Forelimb muscle (tissue), 1 donor: ENCODE measurements at regions not wholly inside any gene's neighbourhood (a gene's known extent, or its start where the extent isn't known, plus 50 kb on each side); places are given as distances from the start of the nearest gene placed in this dataset.

Experiments
- DNase-seq: peaks from one replicate; pipeline ENCODE4 v3.0.0-alpha.2; 2013; ENCODE audit warnings: low read depth

DNA sequence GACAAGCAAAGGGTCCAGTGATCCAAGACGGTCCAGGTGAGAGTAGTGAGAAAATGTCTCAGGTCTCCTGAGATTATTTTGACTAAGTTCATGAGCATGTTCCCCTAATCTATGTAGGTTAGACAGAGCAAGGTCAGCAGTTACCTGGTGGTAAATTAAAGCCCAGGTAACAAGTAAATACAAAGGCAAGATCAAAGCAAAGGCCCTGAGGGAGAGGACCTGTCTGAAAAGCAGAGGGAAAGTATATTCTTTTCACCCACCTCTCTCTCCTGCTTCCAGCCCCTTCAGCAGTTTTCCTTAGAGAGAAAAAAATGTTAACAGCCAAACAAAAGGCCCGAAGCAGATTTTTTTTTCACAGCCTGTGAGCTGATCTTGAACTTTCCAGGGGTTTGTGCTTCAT, 302.7 kb downstream of the MAP2K6 start:
- no peak for DNase-seq

DNA sequence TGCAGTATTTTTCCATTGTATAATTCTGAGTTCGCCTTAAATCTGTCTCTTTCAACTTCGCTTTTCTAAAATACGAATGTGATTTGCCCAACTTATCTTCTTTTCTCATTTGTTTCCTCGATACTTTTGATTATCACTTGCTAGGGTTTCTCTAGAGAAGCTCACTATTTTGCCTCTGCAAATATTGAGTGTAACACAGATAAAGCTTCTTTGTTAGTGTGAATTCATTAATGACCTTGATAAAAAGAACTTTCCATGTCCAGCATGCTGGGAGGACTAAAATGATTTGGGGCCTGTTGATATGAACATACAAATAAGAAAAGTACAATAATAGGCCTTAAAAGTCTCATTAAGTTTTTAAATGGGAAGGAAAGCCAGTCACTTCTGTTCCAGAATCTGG, 303.3 kb downstream of the MAP2K6 start:
- DNase-seq, result no peak

DNA sequence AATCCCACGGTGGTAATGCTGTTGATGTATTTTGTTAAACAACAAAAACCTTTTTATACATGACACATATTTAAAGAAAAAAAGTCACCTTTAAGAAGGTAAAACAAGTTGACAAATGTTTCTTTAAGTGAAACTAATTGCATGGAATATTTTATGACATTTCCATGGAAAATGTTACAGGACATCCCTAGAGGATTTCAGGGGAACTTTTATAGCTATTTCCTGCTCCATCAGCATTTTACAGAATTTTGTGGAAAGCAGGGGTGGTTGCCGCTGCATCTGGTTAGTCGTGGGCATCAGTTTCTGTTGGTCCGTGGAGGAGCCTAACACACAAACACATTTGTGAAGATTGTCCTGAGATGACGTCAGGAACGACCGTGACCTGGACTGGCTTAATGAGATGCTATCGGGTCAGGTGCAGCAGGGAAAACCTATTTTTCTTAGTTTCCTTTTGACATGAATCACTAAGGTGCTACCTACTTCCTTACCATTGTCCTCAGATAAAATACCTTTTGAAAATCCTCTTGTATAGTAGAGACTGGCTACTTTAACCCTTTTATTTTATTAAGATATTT, 305.1 kb downstream of the MAP2K6 start:
- no peak for DNase-seq

DNA sequence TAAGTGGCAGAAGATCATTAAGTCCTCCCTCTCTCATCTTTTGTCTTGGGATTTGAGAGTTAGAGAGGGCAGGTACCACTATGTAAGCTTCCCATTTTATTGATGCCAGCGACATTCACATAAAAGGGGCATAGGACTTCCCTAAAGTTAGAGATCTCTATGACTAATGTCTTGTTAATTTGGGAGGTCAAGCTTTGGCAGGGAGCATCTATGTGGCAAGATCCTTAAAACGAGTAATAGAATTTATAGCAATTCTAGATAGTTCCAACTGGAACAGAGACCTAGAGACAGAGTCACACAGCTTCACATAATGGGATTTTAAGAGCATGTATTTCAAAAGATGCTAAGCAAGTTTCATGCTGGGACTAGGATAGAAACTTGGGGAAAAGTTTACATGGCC, 308.0 kb downstream of the MAP2K6 start:
- no peak for DNase-seq

DNA sequence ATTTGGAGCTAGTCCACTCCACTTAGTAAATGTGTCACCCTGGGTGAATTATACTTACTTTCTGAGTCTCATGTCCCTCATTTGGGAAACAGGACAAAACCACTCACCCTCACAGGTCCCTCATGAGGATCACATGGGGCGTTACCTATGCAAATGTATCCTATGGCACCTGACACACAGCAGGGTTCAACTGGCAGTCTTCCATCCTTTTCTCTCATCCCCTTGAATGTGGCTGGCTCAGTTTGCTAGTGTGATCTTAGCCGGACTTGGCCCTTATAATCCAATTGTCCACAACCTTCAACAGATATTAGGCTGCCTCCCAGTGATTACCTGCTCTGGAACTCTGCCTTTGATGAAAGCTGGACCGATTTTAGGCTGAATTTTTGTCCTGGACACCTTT, 308.8 kb downstream of the MAP2K6 start:
- no peak for DNase-seq

DNA sequence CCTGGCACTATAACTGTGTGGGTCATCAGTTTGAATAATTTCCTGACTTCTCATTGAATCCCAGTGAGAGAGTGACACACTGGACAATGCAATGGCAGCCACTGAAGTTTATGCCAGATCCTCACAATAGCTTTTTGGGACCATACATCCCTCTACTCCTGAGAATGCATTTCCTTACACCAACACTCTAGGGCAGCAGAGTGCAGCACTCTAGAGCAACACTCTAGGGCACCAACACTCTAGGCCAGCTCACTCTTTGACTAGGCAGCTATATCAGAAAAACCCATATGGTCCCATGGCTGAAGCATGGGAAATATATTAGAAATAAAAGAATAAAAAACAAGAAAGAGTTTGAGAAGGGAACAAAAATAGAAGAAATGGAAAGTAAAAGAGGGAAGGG, 309.2 kb downstream of the MAP2K6 start:
- no peak for DNase-seq

DNA sequence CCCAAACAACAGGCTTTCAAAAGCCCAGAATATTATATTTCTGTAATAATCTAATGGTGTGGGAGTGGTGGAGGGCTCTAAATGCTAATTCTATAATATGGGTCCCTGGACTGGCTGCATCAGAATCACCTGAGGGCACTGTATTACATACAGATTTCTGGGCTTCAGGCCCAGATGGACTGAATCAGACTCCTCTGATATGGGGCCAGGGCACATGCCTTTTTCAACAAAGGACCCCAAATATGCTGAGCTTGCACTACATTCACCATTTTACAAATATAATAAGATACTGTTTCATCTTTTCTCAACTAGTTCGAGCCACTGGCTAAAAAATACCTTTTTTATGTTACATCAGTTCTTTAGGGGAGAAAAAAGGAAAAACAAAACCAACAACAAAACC, 309.7 kb downstream of the MAP2K6 start:
- no peak for DNase-seq

DNA sequence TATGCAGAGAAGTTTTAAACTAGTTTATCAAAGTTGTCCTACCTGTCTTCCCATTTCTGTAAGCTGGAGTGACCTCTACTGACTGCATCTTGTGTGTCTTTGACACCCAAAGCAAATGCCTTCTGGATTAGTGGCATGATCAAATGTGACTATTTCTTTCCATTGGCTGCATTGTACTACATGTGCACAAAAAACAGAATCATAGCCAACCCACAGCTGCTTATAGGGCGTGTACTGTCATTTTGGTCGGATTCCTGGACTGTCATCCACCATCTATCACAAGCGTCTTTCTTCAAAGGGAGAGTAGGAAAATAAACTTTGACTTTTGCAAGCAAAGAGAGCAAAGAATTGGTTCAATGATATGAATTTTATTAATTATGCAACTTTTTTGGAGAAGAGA, 310.6 kb downstream of the MAP2K6 start:
- no peak for DNase-seq

DNA sequence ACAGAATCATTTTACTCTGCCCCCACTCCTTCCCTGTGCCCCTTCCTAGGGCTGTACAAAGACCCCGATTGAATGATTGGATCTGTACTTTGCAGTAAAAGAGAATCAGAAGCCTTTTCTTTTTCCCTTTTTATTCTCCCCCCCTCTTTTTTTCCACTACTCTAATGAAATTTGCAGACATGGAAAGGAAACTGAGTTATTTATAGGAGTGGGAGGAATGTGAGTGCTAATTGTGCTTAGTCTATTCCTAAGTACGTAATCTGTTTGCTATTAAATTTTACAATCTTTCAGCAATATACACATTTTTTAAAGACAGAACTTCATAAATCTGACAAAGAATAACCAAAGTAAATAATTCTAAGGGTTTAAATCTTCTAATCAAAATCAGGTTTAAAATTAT, 314.3 kb downstream of the MAP2K6 start:
- DNase-seq, result no peak

DNA sequence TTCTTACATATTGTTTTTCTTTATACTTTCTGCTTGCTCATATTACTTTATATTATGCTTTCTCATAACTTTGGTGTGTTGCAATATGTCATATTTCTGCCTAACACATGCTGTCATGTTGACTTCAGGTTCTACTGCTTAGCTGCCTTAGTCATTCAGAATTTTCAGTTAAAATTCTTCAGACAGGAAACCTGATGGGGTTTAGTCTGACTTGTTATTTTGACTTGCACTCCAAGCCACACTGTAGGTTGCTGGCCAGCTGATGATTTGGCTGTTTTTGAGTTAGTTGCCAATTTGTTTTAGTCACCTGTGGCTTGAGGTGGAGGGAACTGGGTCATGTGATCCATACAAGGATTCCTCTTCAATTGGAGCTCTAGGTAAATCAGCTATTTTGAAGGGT, 315.4 kb downstream of the MAP2K6 start:
- DNase-seq, result no peak

DNA sequence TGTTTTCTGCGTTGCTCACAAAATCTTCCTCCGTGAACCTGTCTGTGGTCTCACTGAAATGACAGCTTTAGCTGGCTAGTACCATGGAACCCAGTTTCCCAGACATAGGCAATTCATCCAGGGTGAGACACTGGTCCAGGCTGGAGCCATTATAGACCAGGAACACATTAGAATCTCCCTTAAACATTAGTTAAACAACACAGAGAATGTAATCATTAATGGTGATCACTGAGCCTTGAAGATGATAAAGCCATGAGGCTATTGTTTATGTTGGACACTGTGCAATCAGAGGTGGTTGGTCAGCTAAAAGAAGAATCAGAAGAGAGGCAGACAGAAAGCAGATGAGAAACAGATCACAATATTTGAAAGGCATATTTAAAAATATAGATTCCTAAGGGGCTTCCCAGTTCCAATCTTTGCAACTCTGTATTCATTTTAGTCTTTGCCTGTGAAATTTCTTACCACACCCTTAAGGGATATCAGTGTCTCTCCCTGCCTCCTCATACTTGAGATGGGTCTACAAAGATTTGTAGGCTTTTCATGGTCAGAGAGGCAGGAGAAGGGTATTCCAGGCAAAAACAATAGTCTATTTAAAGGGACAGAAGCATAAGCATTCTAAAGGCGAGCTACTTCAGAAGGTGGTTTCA, 317.9 kb downstream of the MAP2K6 start:
- DNase-seq, result no peak

DNA sequence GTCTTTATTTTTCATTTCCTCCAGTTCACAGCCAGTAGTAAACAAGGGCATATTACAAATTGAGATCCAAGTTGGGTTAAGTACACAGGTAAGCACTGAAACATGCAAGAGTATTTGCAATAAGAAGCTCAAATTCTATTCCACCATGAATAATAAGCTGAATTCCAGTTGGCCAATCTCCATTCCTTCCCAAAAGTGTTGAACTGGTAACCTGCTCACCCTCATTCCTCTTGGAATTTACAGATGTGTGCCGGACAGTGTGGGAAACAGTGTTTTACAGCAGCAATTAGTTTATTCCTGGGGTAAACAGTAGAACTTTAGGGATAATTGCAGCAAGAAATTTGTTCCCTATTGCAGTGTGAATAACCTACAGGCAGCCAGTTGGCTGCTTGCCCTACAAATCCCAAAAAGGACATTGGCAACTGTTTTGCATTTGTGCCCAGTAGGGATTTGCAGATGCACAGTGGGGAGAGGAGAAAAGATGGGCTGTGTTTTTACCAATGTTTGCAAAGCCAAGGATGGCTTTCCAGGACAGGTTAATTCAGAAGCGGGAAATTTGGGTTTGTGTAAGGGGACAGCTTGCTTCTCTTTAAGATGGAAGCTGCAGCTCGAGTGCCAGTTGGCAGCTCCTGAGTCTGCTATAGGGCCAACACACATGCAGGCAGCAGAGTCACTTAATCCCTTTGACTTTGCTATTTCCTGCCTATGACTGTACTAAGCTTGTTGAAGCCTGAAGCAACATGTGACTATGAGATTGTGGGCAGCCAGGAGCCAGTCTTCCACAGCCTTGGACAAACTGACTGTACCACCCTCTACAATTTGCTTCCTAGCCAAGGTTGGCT, 318.9 kb downstream of the MAP2K6 start:
- no peak for DNase-seq

DNA sequence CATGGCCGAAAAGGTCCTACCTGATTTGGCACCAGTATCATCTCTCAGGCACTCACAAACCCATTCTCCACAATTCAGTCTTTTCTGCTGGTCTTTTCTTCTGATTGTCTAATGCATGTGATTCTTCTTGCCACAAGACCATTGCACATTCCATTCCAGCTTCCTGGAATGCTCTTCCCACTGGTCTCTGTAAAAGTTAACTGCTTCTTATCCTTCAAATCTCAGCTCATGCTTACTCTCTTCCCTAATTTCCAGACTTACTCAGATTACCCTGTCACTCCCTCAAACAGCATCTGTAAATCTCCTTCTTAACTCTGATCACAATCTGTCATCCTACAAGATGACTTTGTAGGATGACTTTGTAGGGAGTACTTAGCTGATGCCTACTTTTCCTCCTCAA, 320.2 kb downstream of the MAP2K6 start:
- DNase-seq, result no peak

DNA sequence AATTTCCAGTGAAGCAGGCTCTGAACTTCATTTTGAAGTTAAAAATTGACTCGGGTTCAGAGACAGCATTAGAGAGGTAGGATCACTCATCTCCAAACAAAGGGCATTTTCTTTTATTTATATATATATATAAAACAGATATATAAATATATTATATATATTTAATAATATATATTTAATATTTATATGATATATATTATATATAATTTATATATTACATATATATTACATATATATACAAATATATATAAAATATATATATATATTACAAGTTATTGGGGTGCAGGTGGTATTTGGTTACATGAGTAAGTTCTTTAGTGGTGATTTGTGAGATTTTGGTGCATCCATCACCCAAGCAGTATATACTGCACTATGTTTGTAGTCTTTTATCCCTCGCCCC, 320.8 kb downstream of the MAP2K6 start:
- DNase-seq, result no peak

DNA sequence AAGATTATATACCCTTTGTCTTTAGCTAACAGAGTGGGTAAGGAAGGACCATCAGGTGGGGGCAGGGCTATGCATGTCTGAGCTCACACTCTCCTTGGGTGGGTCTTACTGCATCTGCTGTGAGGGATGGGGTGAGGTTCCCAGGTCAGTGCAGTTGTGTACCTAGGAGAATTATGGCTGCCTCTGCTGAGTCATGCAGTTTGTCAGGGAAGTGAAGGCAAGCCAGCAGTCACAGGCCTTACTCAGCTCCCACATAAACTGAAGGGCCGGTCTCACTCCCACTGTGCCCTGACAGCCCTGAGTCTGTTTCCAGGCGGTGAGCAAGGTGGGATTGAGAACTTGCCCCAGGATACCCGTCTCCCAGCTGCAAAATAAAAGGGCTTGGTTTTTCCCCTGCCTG, 328.6 kb downstream of the MAP2K6 start:
- no peak for DNase-seq

DNA sequence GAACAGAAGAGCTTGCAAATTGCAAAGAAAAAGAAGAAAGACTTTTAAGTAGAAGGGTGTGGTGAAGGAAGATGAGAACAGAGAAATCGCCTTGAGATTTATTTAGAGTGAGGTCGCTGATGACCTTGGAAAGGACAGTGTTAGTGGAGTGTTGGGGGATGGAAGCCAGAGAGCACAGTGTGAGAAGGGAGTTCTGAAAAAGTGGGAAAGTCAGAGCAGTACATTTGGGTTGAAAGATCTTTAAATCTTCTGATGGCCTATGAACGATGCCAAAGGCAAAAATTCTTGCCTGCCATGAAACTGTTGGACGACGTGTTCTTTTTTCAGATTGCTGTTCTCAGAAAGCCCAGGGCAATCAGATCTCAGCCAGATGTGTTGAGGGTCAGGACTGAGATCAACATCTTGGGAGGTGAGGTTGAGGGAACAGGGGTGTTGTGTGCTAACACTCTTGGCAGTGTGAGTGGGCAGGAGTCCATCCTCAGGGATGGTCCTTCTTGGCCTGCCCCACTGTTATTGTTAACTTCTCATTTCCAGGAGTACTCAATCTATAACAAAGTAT, 330.1 kb downstream of the MAP2K6 start:
- no peak for DNase-seq

DNA sequence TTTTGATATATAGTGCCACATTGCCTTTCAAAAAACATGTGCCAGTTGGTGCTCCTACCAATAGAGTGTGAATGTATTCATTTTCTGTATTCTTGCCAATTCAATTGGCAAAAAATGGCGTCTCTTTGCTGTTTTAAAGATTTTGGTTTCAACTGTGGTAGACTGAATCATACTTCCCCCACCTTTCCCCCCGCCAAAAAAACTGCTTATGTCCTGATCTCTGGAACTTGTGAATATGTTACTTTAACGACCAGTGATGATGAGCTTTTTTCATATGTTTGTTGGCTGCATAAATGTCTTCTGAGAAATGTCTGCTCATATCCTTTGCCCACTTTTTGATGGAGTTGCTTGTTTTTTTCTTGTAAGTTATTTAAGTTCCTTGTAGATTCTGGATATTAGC, 325.1 kb upstream of the KCNJ16 start:
- DNase-seq, result no peak

DNA sequence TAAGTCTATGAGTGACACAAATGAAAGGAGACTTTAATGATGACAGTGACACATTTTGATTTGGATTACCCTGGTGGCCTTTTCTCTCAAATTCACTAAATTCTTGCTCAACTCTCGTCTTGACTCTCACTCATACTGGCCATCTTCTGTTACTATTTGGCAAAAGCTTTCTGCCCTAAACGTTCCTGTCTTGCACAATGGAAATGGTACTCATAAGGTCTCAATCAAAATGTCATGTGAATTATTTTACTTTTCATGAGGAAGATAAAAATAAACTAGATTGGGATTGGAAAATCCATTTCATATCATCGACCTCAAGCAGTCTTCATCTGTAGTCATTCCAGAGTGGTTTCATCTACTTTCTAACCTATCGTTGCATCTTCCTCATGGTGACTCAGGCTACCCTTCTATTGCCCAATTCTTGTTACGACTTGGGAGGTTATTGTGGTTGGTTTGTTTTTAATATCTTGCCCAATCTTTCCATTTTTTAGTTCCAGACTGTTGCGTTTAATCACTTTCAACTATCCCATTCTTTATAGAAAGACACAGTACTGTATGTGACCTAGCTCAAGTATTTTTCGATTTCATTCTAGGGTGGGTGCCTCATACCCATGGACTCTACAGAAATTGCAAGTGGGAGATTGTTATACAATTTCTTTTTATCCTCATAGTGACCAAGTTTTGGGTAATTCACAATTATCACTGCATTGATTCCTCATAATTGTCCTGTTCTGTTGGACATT, 317.2 kb upstream of the KCNJ16 start:
- no peak for DNase-seq

DNA sequence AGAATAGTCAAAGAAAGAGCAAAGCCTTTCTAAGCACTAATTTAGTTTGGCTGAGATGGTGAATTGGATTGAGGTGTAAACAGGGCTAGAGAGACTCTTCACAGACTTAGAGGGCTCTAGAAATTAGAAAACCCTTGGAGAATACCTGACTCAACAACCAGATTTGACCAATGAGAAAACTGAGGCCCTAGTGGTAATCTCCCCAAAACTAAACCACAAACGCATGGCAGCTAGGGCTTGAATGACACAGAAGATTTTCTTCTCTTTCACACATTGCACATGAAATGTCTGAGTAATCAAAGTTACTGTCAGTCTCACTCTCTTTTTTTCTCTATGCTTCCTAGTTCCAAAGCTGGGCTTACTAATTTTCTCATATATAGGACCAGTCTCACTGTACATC, 314.5 kb upstream of the KCNJ16 start:
- no peak for DNase-seq

DNA sequence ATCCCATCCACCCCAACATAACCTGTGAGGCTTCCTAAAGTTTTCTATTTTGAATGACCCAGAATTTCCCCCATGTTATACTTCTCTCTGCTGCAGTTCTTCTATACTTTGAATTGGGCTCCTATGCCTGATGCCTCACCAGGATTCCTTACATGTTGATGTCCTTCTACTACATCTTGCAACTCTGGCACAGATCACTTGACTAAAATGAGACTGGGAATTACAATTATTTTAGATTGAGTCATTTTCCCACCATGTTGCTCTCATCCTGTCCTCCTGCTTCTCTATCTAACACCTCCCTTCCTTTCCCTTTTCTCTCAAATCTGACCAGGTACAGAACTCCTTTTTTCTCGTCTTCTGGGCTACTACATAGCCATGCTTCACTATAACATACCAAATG, 314.0 kb upstream of the KCNJ16 start:
- no peak for DNase-seq

DNA sequence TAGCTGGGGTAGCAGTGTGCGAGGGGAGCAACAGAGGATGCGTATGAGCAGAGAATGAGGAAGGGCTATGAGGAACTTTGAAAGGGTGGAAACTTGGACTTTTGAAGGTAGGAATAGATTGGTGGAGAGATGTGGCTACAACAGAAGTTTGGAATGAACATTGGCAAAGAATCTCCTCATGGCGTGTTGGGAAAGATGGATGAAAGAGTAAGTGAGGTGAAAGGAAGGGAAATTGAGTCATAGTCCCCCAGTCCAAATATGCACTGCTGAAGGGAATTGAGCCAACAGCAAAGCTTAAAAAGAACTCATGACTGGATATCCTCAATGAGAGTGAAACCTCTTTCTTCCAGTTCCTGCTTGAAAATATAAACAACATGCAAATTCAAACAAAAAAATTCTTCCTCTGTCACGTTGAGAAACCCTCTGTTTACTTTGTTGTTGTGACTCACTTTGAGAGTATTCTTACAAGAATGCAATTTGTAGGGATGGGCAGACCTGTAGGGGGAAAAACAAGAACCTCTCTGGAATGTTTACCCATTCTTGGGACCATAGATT, 313.2 kb upstream of the KCNJ16 start:
- no peak for DNase-seq

DNA sequence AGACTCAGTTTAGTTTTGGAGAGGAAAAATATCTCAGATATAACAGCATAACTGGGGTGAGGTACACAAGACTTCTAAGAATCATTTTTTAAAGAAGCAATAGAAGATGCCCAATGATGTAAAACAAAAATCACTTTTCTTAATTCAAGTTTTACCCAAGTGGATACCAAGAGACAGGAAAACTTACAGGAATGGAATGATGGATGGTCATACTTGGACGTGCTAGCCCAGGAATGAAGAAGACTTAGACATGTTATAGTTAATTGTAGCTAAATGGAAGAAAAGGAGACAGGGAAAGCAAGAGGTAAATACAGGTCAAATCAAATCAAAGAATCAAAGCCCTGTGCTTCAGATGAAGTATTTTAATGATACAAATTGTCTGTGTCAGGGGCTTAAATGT, 312.7 kb upstream of the KCNJ16 start:
- no peak for DNase-seq
